HEK293 (cell line): ENCODE measurements at regions not wholly inside any gene's neighbourhood (a gene's known extent, or its start where the extent isn't known, plus 50 kb on each side); places are given as distances from the start of the nearest gene placed in this dataset.

Experiments used
- CTCF ChIA-PET: fragments of 350-600 bp; formaldehyde crosslinking; extraction: SDS; loops from one replicate; lab custom pipeline; 2021; ENCODE audit warnings: antibody characterized with exemption; lab: Yijun Ruan, JAX
- POLR2A ChIA-PET: fragments of 300-600 bp; formaldehyde crosslinking; extraction: SDS; loops from one replicate; lab custom pipeline; 2020; ENCODE audit warnings: antibody characterized with exemption, inconsistent platforms; lab: Yijun Ruan, JAX
- H3K27ac ChIP-seq: fragments of 200-500 bp; sonication (Bioruptor generic); 2 replicates; pipeline ENCODE4 v1.5.1; 2014; ENCODE audit warnings: low read depth, low read length, control low read depth, inconsistent platforms; ENCODE audit errors: extremely low read depth
- H3K36me3 ChIP-seq, 2 experiments: fragments of 200-500 bp in 1 of 2; sonication (Bioruptor generic) in 1 of 2; 1 replicate in 1 of 2; 2 replicates in 1 of 2; pipeline ENCODE4 v1.5.1; 2014 to 2017; ENCODE audit warnings: inconsistent platforms in 2 of 2, low read length in 2 of 2; ENCODE audit not compliant: control insufficient read depth in 2 of 2, insufficient read depth in 1 of 2
- H3K4me1 ChIP-seq: fragments of 200-500 bp; sonication (Bioruptor generic); 2 replicates; pipeline ENCODE4 v1.5.1; 2014; ENCODE audit warnings: mild to moderate bottlenecking, low read length, inconsistent platforms; ENCODE audit not compliant: control insufficient read depth, insufficient read depth
- H3K4me3 ChIP-seq: 2 replicates; pipeline ENCODE4 v1.5.1; 2011; ENCODE audit warnings: low read depth, mild to moderate bottlenecking, control low read depth, low read length, moderate library complexity
- H3K9me3 ChIP-seq: fragments of 200-500 bp; sonication (Bioruptor generic); 2 replicates; pipeline ENCODE4 v1.5.1; 2014; ENCODE audit warnings: low read depth, low read length, inconsistent platforms; ENCODE audit not compliant: control insufficient read depth, insufficient read depth
- FEZF1 ChIP-seq: fragments of 450-650 bp; formaldehyde crosslinking; IDR thresholded peaks from 2 replicates; pipeline ENCODE4 v1.5.1; 2016; ENCODE audit warnings: missing biosample characterization, missing genetic modification characterization
- GLIS2 ChIP-seq: fragments of 450-650 bp; formaldehyde crosslinking; IDR thresholded peaks from 2 replicates; pipeline ENCODE4 v1.5.1; 2016; ENCODE audit warnings: missing biosample characterization, missing genetic modification characterization
- SALL2 ChIP-seq: fragments of 450-650 bp; formaldehyde crosslinking; IDR thresholded peaks from 2 replicates; pipeline ENCODE4 v1.5.0; 2017; ENCODE audit warnings: missing biosample characterization, mild to moderate bottlenecking, missing genetic modification characterization, borderline replicate concordance
- SP7 ChIP-seq: fragments of 450-650 bp; formaldehyde crosslinking; IDR thresholded peaks from 2 replicates; pipeline ENCODE4 v1.5.1; 2016; ENCODE audit warnings: missing biosample characterization, missing genetic modification characterization
- WT1 ChIP-seq: fragments of 450-650 bp; formaldehyde crosslinking; IDR thresholded peaks from 2 replicates; pipeline ENCODE4 v1.5.1; 2016; ENCODE audit warnings: missing biosample characterization, missing genetic modification characterization
- YY2 ChIP-seq: fragments of 450-650 bp; formaldehyde crosslinking; IDR thresholded peaks from 2 replicates; pipeline ENCODE4 v1.5.1; 2016; ENCODE audit warnings: missing biosample characterization, missing genetic modification characterization
- ZBTB6 ChIP-seq: fragments of 450-650 bp; formaldehyde crosslinking; IDR thresholded peaks from 2 replicates; pipeline ENCODE4 v1.5.1; 2017; ENCODE audit warnings: missing biosample characterization, missing genetic modification characterization
- ZFP41 ChIP-seq: fragments of 450-650 bp; formaldehyde crosslinking; IDR thresholded peaks from 2 replicates; pipeline ENCODE4 v1.5.1; 2016; ENCODE audit warnings: missing biosample characterization, missing genetic modification characterization, borderline replicate concordance
- ZNF10 ChIP-seq: fragments of 450-650 bp; formaldehyde crosslinking; IDR thresholded peaks from 2 replicates; pipeline ENCODE4 v1.5.1; 2017; ENCODE audit warnings: missing biosample characterization, missing genetic modification characterization
- ZNF114 ChIP-seq: fragments of 450-650 bp; formaldehyde crosslinking; IDR thresholded peaks from 2 replicates; pipeline ENCODE4 v1.5.0; 2017; ENCODE audit warnings: missing biosample characterization, missing genetic modification characterization
- ZNF121 ChIP-seq: fragments of 450-650 bp; formaldehyde crosslinking; IDR thresholded peaks from 2 replicates; pipeline ENCODE4 v1.5.1; 2016; ENCODE audit warnings: missing biosample characterization, missing genetic modification characterization
- ZNF133 ChIP-seq: fragments of 450-650 bp; formaldehyde crosslinking; IDR thresholded peaks from 2 replicates; pipeline ENCODE4 v1.5.1; 2016; ENCODE audit warnings: missing biosample characterization, missing genetic modification characterization
- ZNF19 ChIP-seq: fragments of 450-650 bp; formaldehyde crosslinking; IDR thresholded peaks from 2 replicates; pipeline ENCODE4; 2016; ENCODE audit warnings: missing biosample characterization, missing genetic modification characterization, low read depth
- ZNF292 ChIP-seq: fragments of 450-650 bp; formaldehyde crosslinking; IDR thresholded peaks from 2 replicates; pipeline ENCODE4 v1.5.1; 2016; ENCODE audit warnings: low read depth, missing biosample characterization, missing genetic modification characterization, borderline replicate concordance
- ZNF391 ChIP-seq: fragments of 450-650 bp; formaldehyde crosslinking; IDR thresholded peaks from 2 replicates; pipeline ENCODE4 v1.5.1; 2016; ENCODE audit warnings: low read depth, missing biosample characterization, missing genetic modification characterization, borderline replicate concordance
- ZNF488 ChIP-seq: fragments of 450-650 bp; formaldehyde crosslinking; IDR thresholded peaks from 2 replicates; pipeline ENCODE4 v1.5.1; 2016; ENCODE audit warnings: missing biosample characterization, missing genetic modification characterization
- ZNF529 ChIP-seq: fragments of 450-650 bp; formaldehyde crosslinking; IDR thresholded peaks from 2 replicates; pipeline ENCODE4 v1.5.1; 2017; ENCODE audit warnings: missing genetic modification characterization, missing biosample characterization; ENCODE audit not compliant: insufficient replicate concordance
- ZNF544 ChIP-seq: fragments of 450-650 bp; formaldehyde crosslinking; IDR thresholded peaks from 2 replicates; pipeline ENCODE4 v1.5.0; 2017; ENCODE audit warnings: missing biosample characterization, missing genetic modification characterization
- ZNF548 ChIP-seq: fragments of 450-650 bp; formaldehyde crosslinking; IDR thresholded peaks from 2 replicates; pipeline ENCODE4 v1.5.1; 2016; ENCODE audit warnings: missing biosample characterization, missing genetic modification characterization
- ZNF692 ChIP-seq: fragments of 450-650 bp; formaldehyde crosslinking; IDR thresholded peaks from 2 replicates; pipeline ENCODE4 v1.5.1; 2016; ENCODE audit warnings: missing biosample characterization, missing genetic modification characterization
- ZNF76 ChIP-seq: fragments of 450-650 bp; formaldehyde crosslinking; IDR thresholded peaks from 2 replicates; pipeline ENCODE4; 2016; ENCODE audit warnings: low read depth, missing biosample characterization, missing genetic modification characterization, borderline replicate concordance
- ZNF776 ChIP-seq: fragments of 450-650 bp; formaldehyde crosslinking; IDR thresholded peaks from 2 replicates; pipeline ENCODE4 v1.5.0; 2017; ENCODE audit warnings: missing biosample characterization, missing genetic modification characterization, borderline replicate concordance
- ZNF785 ChIP-seq: fragments of 450-650 bp; formaldehyde crosslinking; IDR thresholded peaks from 2 replicates; pipeline ENCODE4 v1.5.1; 2016; ENCODE audit warnings: missing biosample characterization, missing genetic modification characterization
- ZXDB ChIP-seq: fragments of 450-650 bp; formaldehyde crosslinking; IDR thresholded peaks from 2 replicates; pipeline ENCODE4 v1.5.1; 2016; ENCODE audit warnings: missing biosample characterization, missing genetic modification characterization
- TF ChIP-seq, protein P1 (sequence below): fragments of 450-650 bp; formaldehyde crosslinking; IDR thresholded peaks from 2 replicates; pipeline ENCODE4 v1.5.1; 2017; ENCODE audit warnings: missing biosample characterization, missing genetic modification characterization
- TF ChIP-seq, protein P2 (sequence below): fragments of 450-650 bp; formaldehyde crosslinking; IDR thresholded peaks from 2 replicates; pipeline ENCODE4 v1.5.1; 2017; ENCODE audit warnings: missing biosample characterization, mild to moderate bottlenecking, missing genetic modification characterization, moderate library complexity
- TF ChIP-seq, protein P3 (sequence below): fragments of 450-650 bp; formaldehyde crosslinking; IDR thresholded peaks from 2 replicates; pipeline ENCODE4 v1.5.1; 2016; ENCODE audit warnings: missing biosample characterization, missing genetic modification characterization
- TF ChIP-seq, protein P4 (sequence below): fragments of 450-650 bp; IDR thresholded peaks from 2 replicates; pipeline ENCODE4 v1.5.1; 2018; ENCODE audit warnings: missing biosample characterization, mild to moderate bottlenecking, missing genetic modification characterization

DNA sequence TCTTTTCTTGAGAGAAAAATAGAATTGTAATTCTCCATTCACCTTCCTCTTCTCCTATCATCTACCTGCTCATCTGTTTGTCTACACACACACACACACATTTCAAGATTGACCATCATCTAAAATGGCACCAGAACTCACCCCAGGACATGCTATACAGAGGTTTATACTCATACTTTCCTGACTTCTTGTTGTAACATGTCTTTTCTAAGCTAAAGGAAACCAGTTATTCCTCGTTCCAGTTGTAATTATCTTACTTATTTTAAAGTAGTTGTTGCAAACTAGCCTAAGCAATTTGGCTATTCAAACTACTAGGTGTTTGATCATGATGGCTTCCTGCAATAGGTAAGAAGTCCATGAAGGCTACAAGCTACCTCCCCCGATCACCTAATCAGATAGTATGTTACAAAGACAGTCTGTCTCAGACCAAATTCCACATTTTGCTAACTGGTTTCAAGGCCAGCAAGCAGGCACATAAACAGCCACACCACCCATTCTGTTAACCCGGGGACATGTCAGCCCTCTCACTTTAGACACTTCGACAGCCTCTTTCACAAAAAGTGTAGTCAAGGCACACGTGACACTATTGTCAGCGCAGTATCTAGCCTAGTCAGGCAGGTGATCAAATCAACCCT lies 189.7 kb downstream of the SHQ1 start:
- POLR2A ChIA-PET: no interaction called here
- H3K9me3 ChIP-seq: no peaks in the 10 kb centered on the region
- CTCF ChIA-PET: interaction anchor here (0.9 kb wide), 1 partner anchor 7 kb away, joined by 4 read pairs; no protein-coding TSS in a partner anchor
- no peak overlapping the region for H3K27ac ChIP-seq
- TF ChIP-seq ZNF114 (tag by site-specific recombination): no peak
- no peak for TF ChIP-seq ZNF19 (tag by site-specific recombination)
- no peak for TF ChIP-seq ZNF544 (tag by site-specific recombination)
- TF ChIP-seq, protein P1, sequence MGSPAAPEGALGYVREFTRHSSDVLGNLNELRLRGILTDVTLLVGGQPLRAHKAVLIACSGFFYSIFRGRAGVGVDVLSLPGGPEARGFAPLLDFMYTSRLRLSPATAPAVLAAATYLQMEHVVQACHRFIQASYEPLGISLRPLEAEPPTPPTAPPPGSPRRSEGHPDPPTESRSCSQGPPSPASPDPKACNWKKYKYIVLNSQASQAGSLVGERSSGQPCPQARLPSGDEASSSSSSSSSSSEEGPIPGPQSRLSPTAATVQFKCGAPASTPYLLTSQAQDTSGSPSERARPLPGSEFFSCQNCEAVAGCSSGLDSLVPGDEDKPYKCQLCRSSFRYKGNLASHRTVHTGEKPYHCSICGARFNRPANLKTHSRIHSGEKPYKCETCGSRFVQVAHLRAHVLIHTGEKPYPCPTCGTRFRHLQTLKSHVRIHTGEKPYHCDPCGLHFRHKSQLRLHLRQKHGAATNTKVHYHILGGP (tag by site-specific recombination): no peak
- TF ChIP-seq ZNF548 (tag by site-specific recombination): no peak
- TF ChIP-seq SP7: no peak
- TF ChIP-seq ZNF488 (tag by site-specific recombination): no peak
- TF ChIP-seq, protein P2, sequence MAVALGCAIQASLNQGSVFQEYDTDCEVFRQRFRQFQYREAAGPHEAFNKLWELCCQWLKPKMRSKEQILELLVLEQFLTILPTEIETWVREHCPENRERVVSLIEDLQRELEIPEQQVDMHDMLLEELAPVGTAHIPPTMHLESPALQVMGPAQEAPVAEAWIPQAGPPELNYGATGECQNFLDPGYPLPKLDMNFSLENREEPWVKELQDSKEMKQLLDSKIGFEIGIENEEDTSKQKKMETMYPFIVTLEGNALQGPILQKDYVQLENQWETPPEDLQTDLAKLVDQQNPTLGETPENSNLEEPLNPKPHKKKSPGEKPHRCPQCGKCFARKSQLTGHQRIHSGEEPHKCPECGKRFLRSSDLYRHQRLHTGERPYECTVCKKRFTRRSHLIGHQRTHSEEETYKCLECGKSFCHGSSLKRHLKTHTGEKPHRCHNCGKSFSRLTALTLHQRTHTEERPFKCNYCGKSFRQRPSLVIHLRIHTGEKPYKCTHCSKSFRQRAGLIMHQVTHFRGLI (tag by site-specific recombination): no peak
- no peak for TF ChIP-seq ZNF76 (tag by site-specific recombination)
- TF ChIP-seq, protein P3, sequence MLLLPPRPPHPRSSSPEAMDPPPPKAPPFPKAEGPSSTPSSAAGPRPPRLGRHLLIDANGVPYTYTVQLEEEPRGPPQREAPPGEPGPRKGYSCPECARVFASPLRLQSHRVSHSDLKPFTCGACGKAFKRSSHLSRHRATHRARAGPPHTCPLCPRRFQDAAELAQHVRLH (tag by site-specific recombination): no peak
- TF ChIP-seq ZFP41 (tag by site-specific recombination): no peak
- no peak for TF ChIP-seq GLIS2
- TF ChIP-seq ZNF529 (tag by site-specific recombination): no peak
- TF ChIP-seq ZNF133 (tag by site-specific recombination): no peak
- no peak for TF ChIP-seq ZNF785 (tag by site-specific recombination)
- no peak for TF ChIP-seq ZNF121
- no peak for TF ChIP-seq WT1 (tag by site-specific recombination)
- no peak for TF ChIP-seq ZNF776 (tag by site-specific recombination)
- TF ChIP-seq, all 188 proteins: peak for 0
- Histone ChIP-seq H3K4me1 (no peaks in the 10 kb centered on the region), H3K36me3 (no peaks in the 10 kb centered on the region), H3K4me3 (no peak overlapping the region)

GRCh38 chr3:72657666-72658065 lies 190.6 kb downstream of the SHQ1 start:
- H3K9me3 ChIP-seq: no peaks in the 10 kb centered on the region
- no peak overlapping the region for H3K4me3 ChIP-seq
- H3K4me1 ChIP-seq: no peaks in the 10 kb centered on the region
- H3K27ac ChIP-seq: no peak overlapping the region
- H3K36me3 ChIP-seq: no peaks in the 10 kb centered on the region
- POLR2A ChIA-PET: no interaction called here
- CTCF ChIA-PET: interaction anchor here (0.6 to 0.9 kb wide), 2 partner anchors 8 to 185 kb away, joined by 4 read pairs; no protein-coding TSS in a partner anchor
- TF ChIP-seq SALL2 (no peak), ZNF391 (no peak), ZBTB6 (tag by site-specific recombination) (no peak), ZNF292 (tag by site-specific recombination) (no peak), YY2 (tag by site-specific recombination) (no peak), ZNF10 (tag by site-specific recombination) (no peak), ZNF692 (tag by site-specific recombination) (no peak), FEZF1 (tag by site-specific recombination) (no peak), ZXDB (no peak)
- TF ChIP-seq, protein P4, sequence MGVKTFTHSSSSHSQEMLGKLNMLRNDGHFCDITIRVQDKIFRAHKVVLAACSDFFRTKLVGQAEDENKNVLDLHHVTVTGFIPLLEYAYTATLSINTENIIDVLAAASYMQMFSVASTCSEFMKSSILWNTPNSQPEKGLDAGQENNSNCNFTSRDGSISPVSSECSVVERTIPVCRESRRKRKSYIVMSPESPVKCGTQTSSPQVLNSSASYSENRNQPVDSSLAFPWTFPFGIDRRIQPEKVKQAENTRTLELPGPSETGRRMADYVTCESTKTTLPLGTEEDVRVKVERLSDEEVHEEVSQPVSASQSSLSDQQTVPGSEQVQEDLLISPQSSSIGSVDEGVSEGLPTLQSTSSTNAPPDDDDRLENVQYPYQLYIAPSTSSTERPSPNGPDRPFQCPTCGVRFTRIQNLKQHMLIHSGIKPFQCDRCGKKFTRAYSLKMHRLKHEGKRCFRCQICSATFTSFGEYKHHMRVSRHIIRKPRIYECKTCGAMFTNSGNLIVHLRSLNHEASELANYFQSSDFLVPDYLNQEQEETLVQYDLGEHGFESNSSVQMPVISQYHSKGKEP (tag by site-specific recombination): no peak
